Bronchial epithelial cell (primary cell): ENCODE measurements at regions not wholly inside any gene's neighbourhood (a gene's known extent, or its start where the extent isn't known, plus 50 kb on each side); places are given as distances from the start of the nearest gene placed in this dataset.
A peak's percentile ranks its signal among the peaks of the same experiment; 100 is the strongest.

Source experiments
- DNase-seq: peaks from one replicate; pipeline ENCODE4 v3.0.0-alpha.2; 2010; ENCODE audit warnings: low read depth
- FAIRE-seq: peaks from 2 replicates; lab custom pipeline; 2011; peaks lifted over from hg19 to GRCh38; lab: Jason Lieb, UNC
- H3K27me3 ChIP-seq: 2 replicates; pipeline ENCODE4 v1.5.1; 2011; ENCODE audit warnings: low read length; ENCODE audit not compliant: control insufficient read depth, insufficient read depth
- H3K36me3 ChIP-seq: 2 replicates; pipeline ENCODE4 v1.5.1; 2011; ENCODE audit warnings: low read length; ENCODE audit not compliant: control insufficient read depth, insufficient read depth
- H3K4me3 ChIP-seq: 2 replicates; pipeline ENCODE4 v1.5.1; 2011; ENCODE audit warnings: mild to moderate bottlenecking, low read depth, low read length, control low read depth
- TF ChIP-seq, protein P1 (sequence below): IDR thresholded peaks from 2 replicates; pipeline ENCODE4 v1.5.1; 2011; ENCODE audit warnings: mild to moderate bottlenecking, moderate library complexity, low read length, control low read depth, inconsistent platforms; ENCODE audit not compliant: insufficient read depth, severe bottlenecking

DNA sequence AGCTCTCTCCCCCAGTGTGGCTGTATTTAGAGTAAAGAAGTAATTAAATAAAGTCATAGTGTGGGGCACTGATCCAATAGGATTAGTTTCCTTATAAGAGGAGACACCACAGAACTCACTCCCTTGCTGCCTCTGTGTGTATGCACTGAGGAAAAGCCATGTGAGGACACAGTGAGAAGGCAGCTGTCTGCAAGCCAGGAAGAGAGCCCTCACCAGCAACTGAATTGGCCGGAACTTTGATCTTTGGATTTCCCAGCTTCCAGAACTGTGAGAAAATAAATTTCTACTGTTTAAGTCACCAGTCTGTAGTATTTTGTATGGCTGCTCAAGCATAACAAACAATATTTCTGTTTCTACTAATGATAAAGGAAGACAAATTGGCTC lies 368.7 kb upstream of the PRICKLE1 start:
- DNase-seq (no peak), FAIRE-seq (no peak)
- H3K27me3 ChIP-seq: no peaks in the 10 kb centered on the region
- TF ChIP-seq, protein P1, sequence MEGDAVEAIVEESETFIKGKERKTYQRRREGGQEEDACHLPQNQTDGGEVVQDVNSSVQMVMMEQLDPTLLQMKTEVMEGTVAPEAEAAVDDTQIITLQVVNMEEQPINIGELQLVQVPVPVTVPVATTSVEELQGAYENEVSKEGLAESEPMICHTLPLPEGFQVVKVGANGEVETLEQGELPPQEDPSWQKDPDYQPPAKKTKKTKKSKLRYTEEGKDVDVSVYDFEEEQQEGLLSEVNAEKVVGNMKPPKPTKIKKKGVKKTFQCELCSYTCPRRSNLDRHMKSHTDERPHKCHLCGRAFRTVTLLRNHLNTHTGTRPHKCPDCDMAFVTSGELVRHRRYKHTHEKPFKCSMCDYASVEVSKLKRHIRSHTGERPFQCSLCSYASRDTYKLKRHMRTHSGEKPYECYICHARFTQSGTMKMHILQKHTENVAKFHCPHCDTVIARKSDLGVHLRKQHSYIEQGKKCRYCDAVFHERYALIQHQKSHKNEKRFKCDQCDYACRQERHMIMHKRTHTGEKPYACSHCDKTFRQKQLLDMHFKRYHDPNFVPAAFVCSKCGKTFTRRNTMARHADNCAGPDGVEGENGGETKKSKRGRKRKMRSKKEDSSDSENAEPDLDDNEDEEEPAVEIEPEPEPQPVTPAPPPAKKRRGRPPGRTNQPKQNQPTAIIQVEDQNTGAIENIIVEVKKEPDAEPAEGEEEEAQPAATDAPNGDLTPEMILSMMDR: no peak
- H3K36me3 ChIP-seq: no peaks in the 10 kb centered on the region
- H3K4me3 ChIP-seq: no peak overlapping the region

DNA sequence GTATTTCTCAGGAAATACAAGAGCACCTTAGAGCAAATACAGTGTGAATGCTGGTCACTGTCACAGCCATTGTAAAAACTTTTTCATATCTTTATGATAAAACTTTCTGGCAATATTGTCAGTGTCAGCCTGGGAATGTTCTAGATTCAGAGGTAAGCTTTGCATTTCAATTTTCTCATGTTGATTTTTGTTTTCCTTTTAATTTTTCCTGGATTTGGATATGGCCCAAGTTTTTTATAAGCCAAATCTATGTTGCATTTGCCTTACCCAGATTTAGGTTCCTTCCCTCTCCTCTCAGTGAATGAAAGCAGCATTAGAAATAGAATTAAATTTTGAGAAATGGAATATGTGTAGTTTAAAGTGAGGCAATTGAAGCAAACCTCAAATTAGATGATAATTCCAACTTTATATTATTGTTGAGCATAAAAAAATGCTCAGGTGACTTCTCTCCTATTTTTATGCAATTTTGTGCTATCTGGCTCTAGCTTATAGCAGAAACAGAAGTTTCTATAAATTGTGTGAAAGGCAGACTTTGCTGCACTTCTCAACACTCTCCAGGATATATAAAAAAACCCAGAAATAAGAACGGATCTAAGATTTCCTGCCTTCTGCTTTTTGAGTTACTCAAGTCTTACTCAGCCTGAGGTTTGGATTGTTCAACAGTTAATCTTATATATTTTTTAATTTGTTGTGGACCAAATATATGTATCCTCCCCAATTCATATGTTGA lies 368.2 kb upstream of the PRICKLE1 start:
- Histone ChIP-seq H3K4me3 (no peak overlapping the region), H3K36me3 (no peaks in the 10 kb centered on the region), H3K27me3 (no peaks in the 10 kb centered on the region)
- TF ChIP-seq, protein P1: no peak
- peak; percentile 28 for DNase-seq
- no peak for FAIRE-seq

DNA sequence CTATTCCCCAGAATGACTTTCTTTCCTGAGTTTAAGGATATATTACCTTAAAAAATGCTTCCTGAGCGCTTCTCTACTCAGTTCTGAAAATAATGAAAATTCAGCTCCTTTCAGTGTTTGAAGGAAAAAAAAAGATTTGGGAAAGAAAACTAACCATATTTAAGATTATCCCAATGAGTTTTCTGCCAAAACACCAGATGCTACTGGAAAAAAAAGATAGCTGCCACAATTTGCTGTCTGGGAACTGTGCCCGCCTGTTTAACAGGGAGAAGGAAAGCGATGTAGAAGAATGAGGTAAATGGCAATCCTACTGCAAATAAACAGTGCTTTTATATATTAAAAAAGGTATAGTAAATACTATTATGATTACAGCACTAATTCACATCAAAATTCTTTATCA lies 367.6 kb upstream of the PRICKLE1 start:
- no peaks in the 10 kb centered on the region for H3K36me3 ChIP-seq
- no peak overlapping the region for H3K4me3 ChIP-seq
- TF ChIP-seq, protein P1: no peak
- H3K27me3 ChIP-seq: no peaks in the 10 kb centered on the region
- DNase-seq: no peak
- no peak for FAIRE-seq

DNA sequence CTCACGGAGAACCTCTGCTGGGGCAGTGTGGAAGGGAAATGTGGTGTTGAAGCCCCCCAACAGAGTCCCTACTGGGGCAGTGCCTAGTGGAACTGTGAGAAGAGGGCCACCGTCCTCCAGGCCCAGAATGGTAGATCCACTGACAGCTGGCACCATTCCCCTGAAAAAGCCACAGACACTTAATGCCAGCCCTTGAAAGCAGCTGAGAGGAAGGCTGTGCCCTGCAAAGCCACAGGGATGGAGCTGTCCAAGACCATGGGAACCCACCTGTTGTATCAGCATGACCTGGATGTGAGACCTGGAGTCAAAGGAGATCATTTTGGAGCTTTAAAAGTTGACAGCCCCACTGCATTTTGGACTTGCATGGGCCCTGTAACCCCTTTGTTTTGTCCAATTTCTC lies 363.5 kb upstream of the PRICKLE1 start:
- FAIRE-seq: no peak
- TF ChIP-seq, protein P1: no peak
- Histone ChIP-seq H3K4me3 (no peak overlapping the region), H3K36me3 (no peaks in the 10 kb centered on the region), H3K27me3 (no peaks in the 10 kb centered on the region)
- no peak for DNase-seq

DNA sequence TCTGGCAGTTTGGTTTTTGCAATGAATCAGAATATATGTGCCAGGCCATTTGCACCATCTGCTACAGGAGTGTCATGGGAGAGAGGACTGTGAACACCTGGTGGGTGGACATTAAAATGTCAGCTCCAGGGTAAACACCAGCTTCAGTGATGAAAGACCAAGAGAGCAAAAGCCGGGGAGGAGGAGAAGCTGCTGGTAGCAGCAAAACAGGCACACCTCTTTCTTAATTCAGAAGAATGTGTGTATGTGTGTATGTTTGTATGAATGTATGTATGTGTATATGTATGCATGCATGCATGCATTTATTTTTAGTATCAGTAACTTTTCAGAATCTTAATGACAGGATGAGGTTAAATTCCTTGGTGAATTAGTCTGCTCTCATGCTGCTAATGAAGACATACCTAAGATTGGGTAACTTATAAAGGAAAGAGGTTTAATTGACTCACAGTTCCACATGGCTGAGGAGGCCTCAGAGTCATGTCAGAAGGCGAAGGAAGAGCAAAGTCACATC lies 357.4 kb upstream of the PRICKLE1 start:
- H3K4me3 ChIP-seq: no peak overlapping the region
- no peak for FAIRE-seq
- no peaks in the 10 kb centered on the region for H3K36me3 ChIP-seq
- DNase-seq: peak; percentile 50
- TF ChIP-seq, protein P1: no peak
- H3K27me3 ChIP-seq: no peaks in the 10 kb centered on the region
